ENCODE measurements at regions not wholly inside any gene's neighbourhood (a gene's known extent, or its start where the extent isn't known, plus 50 kb on each side); places are given as distances from the start of the nearest gene placed in this dataset.

GRCh38 chr5:120035815-120036577, 406.6 kb downstream of the FAM170A start:
- no peak overlapping the region for H3K27ac ChIP-seq
- TF ChIP-seq, protein P1, sequence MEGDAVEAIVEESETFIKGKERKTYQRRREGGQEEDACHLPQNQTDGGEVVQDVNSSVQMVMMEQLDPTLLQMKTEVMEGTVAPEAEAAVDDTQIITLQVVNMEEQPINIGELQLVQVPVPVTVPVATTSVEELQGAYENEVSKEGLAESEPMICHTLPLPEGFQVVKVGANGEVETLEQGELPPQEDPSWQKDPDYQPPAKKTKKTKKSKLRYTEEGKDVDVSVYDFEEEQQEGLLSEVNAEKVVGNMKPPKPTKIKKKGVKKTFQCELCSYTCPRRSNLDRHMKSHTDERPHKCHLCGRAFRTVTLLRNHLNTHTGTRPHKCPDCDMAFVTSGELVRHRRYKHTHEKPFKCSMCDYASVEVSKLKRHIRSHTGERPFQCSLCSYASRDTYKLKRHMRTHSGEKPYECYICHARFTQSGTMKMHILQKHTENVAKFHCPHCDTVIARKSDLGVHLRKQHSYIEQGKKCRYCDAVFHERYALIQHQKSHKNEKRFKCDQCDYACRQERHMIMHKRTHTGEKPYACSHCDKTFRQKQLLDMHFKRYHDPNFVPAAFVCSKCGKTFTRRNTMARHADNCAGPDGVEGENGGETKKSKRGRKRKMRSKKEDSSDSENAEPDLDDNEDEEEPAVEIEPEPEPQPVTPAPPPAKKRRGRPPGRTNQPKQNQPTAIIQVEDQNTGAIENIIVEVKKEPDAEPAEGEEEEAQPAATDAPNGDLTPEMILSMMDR (IDR thresholded peaks at IDR 0.05), result no peak
- no peak for TF ChIP-seq ZFX (IDR thresholded peaks at IDR 0.05; ENCODE audit: borderline replicate concordance)

- TF ChIP-seq, protein P1 (IDR thresholded peaks at IDR 0.05), result no peak
- no peak for TF ChIP-seq ZFX (IDR thresholded peaks at IDR 0.05; ENCODE audit: borderline replicate concordance)
- no peak overlapping the region for H3K27ac ChIP-seq
Observed at GRCh38 chr5:120037451-120037850, 408.1 kb downstream of the FAM170A start.

- H3K27ac ChIP-seq, result no peak overlapping the region
- no peak for TF ChIP-seq ZFX (IDR thresholded peaks at IDR 0.05; ENCODE audit: borderline replicate concordance)
- TF ChIP-seq, protein P1 (IDR thresholded peaks at IDR 0.05), result no peak
Observed at GRCh38 chr5:120039111-120039510, 409.8 kb downstream of the FAM170A start.

DNA sequence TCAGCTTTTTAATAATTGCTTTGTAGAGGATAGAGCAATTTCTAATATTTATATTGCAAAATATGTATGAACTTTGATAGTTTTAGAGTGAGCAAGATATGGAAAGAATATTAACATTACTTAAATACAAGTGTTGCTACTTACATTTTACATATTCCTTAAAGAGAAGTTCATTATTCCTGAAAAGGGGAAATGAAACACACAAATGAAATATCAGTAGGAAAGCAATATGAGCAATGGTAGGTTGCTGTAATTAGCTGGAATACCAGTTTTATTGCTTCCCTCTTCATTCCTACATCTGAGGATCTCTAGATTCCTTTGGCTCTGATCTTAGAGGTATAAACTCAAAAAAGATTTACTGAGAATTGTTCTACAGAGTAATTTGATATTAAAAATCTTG, 414.1 kb downstream of the FAM170A start:
- TF ChIP-seq, protein P1 (IDR thresholded peaks at IDR 0.05), result no peak
- TF ChIP-seq ZFX (IDR thresholded peaks at IDR 0.05; ENCODE audit: borderline replicate concordance), result no peak
- H3K27ac ChIP-seq, result no peak overlapping the region

GRCh38 chr5:120052916-120053828, 410.9 kb upstream of the PRR16 start:
- TF ChIP-seq, protein P1 (IDR thresholded peaks at IDR 0.05), result no peak
- TF ChIP-seq ZFX (IDR thresholded peaks at IDR 0.05; ENCODE audit: borderline replicate concordance), result no peak
- peak overlapping the region; percentile 56 for H3K27ac ChIP-seq

DNA sequence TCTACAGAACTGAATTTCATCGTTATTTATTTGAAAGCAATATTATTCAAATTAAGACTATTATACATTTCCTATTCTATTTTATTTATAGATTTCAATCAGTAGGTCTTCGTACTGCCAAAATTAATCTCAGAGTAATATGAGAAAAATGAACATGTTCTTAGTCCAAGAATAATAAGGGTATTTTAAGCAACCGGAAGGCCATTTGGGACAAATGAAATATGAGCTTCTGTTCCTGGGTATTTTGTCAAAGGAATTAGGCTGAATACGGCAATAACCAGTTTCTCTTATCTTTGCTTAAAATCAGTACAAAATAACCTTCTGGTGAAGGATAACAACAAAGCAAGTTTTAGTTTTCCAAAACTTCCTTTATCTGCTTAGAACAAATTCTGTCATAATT, 410.3 kb upstream of the PRR16 start:
- H3K27ac ChIP-seq, result peak overlapping the region; percentile 56
- TF ChIP-seq, protein P1 (IDR thresholded peaks at IDR 0.05), result no peak
- TF ChIP-seq ZFX (IDR thresholded peaks at IDR 0.05; ENCODE audit: borderline replicate concordance), result no peak

Data from 22Rv1 (cell line).